ENCODE measurements at regions not wholly inside any gene's neighbourhood (a gene's known extent, or its start where the extent isn't known, plus 50 kb on each side); places are given as distances from the start of the nearest gene placed in this dataset.
A peak's percentile ranks its signal among the peaks of the same experiment; 100 is the strongest.
"Not testable (repeated sequence)": the region's sequence is repeated elsewhere in the genome, so short reads cannot be mapped to it uniquely, and the experiment has no call there.

GRCh38 chr16:86716649-86717048 is 138.3 kb downstream of the FOXL1 start:
- no peak for DNase-seq (ENCODE audit: low read depth)

GRCh38 chr16:86718118-86718517 is 139.8 kb downstream of the FOXL1 start:
- no peak for DNase-seq (ENCODE audit: low read depth)

GRCh38 chr16:86722970-86723369 is 144.6 kb downstream of the FOXL1 start:
- DNase-seq (ENCODE audit: low read depth): no peak

- no peak for DNase-seq (ENCODE audit: low read depth)
Measured at GRCh38 chr16:86723689-86724088, 145.3 kb downstream of the FOXL1 start.

- no peak for DNase-seq (ENCODE audit: low read depth)
Measured at GRCh38 chr16:86725401-86725800, 147.1 kb downstream of the FOXL1 start.

GRCh38 chr16:86726340-86726739 is 148.0 kb downstream of the FOXL1 start:
- no peak for DNase-seq (ENCODE audit: low read depth)

GRCh38 chr16:86727131-86727530 is 148.8 kb downstream of the FOXL1 start:
- no peak for DNase-seq (ENCODE audit: low read depth)

- DNase-seq (ENCODE audit: low read depth): no peak
Measured at GRCh38 chr16:86727632-86728031, 149.3 kb downstream of the FOXL1 start.

- DNase-seq (ENCODE audit: low read depth): no peak
Measured at GRCh38 chr16:86729686-86730085, 151.3 kb downstream of the FOXL1 start.

GRCh38 chr16:86730086-86730485 is 151.7 kb downstream of the FOXL1 start:
- DNase-seq (ENCODE audit: low read depth): no peak

GRCh38 chr16:86730597-86730996 is 152.2 kb downstream of the FOXL1 start:
- DNase-seq (ENCODE audit: low read depth): no peak

- peak; percentile 28 for DNase-seq (ENCODE audit: low read depth)
Measured at GRCh38 chr16:86732621-86733295, 154.4 kb downstream of the FOXL1 start.

- no peak for DNase-seq (ENCODE audit: low read depth)
Measured at GRCh38 chr16:86733546-86734254, 155.4 kb downstream of the FOXL1 start.

GRCh38 chr16:86734543-86735460 is 156.5 kb downstream of the FOXL1 start:
- DNase-seq (ENCODE audit: low read depth): no peak

GRCh38 chr16:86735727-86736126 is 157.4 kb downstream of the FOXL1 start:
- DNase-seq (ENCODE audit: low read depth): no peak

- DNase-seq (ENCODE audit: low read depth): no peak
Measured at GRCh38 chr16:86736502-86736901, 158.2 kb downstream of the FOXL1 start.

- no peak for DNase-seq (ENCODE audit: low read depth)
Measured at GRCh38 chr16:86737083-86737482, 158.7 kb downstream of the FOXL1 start.

GRCh38 chr16:86738322-86738721 is 160.0 kb downstream of the FOXL1 start:
- not testable (repeated sequence) for DNase-seq (ENCODE audit: low read depth)

- DNase-seq (ENCODE audit: low read depth): no peak
Measured at GRCh38 chr16:86739178-86739577, 160.8 kb downstream of the FOXL1 start.

- no peak for DNase-seq (ENCODE audit: low read depth)
Measured at GRCh38 chr16:86739808-86740207, 161.5 kb downstream of the FOXL1 start.

- no peak for DNase-seq (ENCODE audit: low read depth)
Measured at GRCh38 chr16:86740298-86740697, 161.9 kb downstream of the FOXL1 start.

- DNase-seq (ENCODE audit: low read depth): peak; percentile 87
Measured at GRCh38 chr16:86740906-86741799, 162.8 kb downstream of the FOXL1 start.

Data from ELR (cell line).